NCI-H524 (cell line): ENCODE measurements at regions not wholly inside any gene's neighbourhood (a gene's known extent, or its start where the extent isn't known, plus 50 kb on each side); places are given as distances from the start of the nearest gene placed in this dataset.

Experiments used
- DNase-seq, 2 experiments: peaks; one replicate each; lab custom pipeline; 2025; lab: John Stamatoyannopoulos, UW

DNA sequence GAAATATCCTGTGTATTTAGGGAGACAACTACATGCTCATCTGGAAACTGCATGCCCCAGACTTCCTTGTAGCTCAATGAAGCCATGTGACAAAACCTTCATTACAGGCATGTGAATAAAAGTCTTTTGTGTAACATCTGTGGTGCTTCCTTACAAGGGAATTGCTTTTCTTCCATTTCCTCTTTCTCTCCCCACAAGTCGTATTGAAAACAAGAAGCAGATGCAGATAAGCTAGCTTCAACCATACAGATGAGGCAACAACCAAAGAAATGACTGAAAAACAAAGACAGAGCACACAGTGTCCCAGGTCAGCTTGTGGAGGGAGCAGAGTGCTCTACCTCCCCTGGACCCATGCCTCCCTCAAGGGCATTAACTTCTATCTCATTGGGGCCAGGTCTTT lies 115.8 kb upstream of the INPP4B start:
- DNase-seq, result no peak

DNA sequence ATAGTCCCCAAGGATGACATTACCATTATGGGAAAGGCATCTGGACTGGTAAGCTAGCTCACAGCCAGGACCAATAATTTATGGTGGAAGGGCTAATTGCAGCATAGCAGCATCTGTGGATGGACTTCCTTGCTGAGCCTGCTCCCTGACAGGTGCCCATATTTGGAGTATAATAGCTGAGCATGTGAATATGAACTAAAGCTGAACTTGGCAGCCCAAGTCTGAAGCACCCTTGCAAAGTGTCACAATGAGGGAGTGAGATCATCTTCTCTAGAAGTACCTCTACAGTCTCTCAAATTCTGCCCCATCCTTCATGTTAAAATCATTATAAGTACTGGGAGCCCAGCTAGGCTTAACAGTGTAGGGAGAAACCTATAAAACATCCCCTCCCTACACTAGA lies 128.2 kb upstream of the INPP4B start:
- DNase-seq, result no peak

DNA sequence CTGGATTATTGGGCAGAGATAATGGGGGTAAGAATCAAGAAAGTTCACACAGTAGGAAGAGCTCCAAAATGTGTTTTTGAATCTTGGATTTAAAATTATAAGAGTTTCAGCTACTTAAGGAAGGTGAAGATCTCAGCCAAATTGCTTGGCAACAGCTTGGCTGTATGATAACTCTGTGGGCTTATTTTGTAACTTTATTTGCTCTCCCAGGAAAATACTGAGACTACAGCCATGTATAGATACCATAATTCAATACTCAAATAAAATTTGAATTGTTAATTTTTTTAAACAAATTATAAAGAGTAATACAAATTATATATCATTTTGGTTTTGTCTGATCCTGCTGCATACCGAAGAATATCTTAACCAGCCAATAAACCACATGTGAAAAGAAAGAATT lies 129.5 kb upstream of the INPP4B start:
- no peak for DNase-seq

DNA sequence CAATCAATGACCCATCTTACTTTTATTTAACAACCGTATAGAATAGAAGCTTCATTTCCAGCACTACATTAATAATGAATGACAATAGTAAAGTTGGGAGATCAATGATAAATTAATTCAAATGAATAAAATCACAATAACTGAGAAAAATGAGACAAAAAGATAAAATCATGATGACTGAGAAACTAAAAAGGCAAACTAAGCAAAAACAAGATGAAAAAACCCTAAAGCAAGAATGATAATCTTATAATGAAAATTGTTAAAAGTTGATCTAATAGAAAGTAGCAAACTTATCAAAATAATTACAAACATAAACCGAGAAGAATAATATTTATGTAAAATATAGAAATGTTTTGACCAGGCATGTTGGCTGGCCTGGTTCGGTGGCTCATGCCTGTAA lies 130.4 kb upstream of the INPP4B start:
- no peak for DNase-seq

DNA sequence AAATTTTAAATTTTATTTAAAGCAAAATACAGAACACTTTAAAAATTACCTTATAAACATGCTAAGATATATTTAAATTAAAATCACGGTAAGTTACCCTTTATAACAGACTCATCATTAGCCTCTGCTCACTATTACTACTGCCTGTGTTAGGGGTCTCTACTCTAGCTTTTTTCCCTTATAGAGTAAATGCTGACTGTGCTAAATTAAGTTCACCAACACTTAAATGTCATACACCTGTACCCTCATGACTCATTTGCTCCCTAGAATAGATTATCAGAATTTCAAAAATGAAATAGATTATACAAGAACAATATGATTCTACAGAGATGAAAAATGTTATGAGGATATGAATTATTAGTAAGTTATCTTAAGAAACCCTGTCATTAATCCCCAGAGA lies 131.1 kb upstream of the INPP4B start:
- no peak for DNase-seq

DNA sequence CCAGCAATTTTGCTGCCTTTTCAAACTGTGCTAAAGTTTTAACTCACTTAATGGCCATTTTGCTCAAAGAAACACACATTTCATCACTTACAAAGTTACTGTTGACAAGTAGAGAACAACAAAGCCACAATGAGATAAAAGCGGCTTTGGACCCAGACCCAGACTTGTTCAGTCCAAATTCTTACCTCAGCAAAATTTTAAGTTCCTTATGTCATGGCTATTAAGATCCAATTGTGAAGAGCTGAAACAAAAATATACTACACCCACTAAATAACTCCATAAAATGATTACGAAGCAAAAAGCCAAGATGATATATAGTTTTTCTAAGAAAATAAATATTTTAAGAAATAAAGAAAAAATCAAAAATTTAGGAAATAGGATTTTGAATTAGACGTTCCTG lies 137.0 kb upstream of the INPP4B start:
- no peak for DNase-seq

DNA sequence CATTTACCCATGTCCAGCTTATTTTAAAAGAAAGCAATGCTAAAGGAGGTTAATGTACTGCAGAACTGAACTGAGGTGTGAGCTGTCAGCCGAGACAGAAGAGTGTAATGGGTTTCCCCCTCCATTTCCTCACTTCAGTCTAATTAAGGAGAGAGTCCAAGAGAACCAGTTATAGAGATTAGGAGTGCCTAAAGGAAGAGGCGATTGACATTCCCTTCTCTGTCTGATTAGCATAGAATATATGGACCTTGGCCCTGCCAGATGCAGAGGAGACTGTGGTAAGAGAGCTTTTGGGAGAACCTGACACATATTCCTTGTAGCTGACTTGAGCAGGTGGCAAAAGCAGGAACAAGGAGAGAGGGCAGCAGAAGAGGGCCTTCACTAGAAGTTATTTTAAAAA lies 137.5 kb upstream of the INPP4B start:
- DNase-seq, result no peak

DNA sequence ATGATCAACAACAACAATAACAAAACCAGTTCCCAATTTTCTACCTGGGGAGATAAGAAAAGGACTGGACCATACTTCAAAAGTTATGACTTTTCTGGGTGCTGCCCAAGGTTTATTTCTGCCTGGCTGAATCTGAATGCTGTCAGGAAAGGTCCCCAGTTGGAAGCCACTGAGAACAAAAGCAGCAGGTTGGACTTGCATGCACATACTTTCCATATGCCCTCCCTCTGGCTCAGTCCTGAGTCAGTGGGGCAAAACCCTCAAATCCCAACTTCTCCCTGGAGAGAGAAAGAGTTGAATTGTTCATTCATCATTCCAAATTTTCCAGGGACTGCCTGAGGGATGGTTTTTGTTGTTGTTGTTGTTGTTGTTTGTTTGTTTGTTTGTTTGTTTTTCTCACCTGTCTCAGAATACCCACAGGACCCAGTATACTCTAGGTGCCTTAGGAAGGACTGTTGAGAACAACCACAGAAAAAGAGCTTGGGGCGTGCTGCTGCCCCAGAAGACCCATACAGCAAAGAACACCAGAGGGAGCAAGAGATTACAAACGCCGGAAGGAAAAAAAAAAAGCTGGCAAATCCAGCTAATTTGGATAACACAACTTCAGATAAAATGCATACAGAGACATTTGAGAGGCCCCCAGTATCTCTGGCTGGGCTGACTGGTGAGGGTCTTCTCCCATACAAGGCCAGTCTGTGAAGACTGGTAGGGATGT lies 138.9 kb upstream of the INPP4B start:
- no peak for DNase-seq

DNA sequence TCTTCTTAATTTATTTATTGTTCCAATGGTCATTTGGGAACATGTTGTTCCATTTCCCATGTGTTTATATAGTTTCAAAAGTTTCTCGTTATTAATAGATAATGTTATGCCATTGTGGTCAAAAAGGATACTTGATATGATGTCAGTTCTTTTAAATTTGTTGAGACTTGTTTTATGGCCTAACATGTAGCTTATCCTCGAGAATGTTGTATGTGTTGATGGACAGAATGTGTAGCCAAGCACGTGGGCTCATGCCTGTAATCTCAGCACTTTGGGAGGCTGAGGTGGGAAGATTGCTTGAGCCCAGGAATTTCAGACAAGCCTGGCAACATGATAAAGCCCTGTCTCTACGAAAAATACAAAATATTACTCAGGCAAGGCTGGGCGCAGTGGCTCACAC lies 168.5 kb upstream of the USP38 start:
- no peak for DNase-seq

DNA sequence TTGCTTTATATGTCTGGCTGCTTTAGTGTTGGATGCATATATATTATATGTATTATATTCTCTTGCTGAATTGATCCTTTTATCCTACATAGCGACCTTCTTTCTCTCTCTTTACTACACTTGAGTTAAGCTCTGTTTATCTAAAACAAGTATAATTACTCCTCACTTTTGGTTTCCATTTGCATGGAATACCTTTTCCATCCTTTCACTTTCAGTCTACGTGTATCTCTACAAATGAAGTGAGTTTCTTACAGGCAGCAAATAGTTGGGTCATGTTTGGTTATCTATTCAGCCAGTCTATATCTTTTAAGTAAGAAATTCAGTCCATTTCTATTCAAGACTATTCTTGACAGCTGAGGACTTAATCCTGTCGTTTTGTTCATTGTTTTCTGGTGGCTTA lies 167.5 kb upstream of the USP38 start:
- no peak for DNase-seq

DNA sequence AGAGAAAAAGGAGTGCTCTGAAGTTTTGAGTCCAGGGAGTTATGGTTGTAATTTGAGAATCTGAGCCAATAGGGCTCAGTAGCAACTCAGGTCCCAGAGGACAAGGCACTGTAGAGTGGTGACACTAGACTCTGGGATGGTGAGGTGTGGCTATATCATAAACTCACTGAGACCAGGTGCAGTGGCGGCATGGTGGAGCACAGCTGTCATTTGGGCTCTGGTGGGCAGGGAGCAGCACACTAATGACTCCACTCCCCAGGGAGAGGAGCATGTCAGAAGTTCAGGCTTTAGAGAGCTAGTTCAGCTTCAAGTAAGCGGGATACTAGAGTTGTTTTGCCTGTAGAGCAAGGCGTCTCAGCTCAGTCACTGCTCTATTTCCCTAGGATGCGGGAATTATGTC lies 165.4 kb upstream of the USP38 start:
- DNase-seq, result no peak

DNA sequence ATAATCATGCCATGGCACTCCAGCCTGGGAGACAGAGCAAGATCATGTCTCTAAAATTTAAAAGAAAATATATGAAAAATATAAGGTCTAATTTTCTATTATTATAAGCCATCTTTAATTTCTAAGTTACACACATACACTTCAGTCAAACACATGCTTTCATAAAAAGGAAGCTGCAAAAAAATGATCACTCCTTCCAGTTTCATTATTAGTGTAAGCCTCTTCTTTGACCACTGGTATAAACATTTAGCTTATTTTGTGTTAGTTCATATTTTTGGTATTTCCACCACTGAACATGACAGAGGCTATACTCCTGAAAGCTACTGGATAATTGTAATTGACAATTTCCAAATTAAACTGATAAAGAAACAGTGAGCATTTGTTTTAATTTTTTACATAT lies 163.3 kb upstream of the USP38 start:
- DNase-seq, result no peak

DNA sequence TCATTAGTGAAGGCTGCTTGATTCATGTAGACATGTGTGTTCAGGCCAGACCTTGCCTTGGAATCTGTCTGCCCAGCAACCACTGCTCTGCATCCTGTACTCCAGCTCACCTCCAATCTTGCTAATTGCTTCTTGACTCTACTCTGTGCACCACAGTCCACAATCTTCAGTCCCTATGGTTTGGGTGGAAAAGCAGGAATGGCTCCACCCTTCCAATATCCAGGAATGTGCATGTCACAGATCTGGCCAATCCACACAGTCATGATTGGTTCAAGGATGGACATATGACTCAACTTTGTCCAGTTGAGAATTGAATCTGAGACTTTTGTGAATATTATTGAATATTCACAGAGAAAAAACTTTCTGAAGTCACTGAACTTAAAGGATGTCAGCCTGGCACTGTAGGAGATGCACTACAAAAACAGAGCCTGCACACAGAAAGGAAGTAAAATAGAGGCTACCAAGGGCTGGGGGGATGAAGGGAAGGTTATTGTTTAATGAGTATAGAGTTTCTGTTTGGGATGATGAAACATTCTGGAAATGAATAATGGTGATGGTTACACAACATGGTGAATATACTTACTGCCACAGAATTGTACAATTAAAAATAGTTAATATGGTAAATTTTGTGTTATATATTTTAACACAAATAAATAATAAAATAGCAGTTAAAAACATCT lies 161.3 kb upstream of the USP38 start:
- DNase-seq, result no peak

DNA sequence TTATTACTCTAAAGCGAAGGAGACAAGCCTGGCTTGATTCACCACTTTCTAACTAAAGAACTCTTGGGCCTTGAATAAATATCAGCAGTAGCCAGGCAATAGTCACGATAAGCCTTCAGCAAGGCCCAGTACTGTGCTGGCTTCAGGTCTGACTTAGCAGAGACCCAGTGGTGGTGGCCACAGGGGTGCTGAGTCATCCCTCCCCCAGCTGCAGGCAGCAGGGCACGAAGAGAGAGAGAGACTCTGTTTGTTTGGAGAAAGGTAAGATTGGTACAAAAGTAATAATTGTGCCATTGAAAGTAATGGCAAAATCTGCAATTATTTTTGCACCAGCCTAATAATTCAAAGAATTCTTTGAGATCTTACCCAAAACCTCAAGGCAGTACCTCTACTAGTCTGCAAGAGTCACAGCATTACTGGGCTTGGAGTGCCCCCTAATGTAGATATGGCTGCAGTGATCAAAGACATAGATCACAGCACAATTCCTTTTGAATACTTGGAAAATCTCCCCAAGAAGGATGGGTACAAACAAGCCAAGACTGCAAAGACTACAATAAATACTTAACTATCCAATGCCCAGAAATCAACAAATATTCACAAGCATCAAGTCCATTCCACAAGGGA lies 159.5 kb upstream of the USP38 start:
- DNase-seq, result peak in 1 of 2 experiments; percentile 3

DNA sequence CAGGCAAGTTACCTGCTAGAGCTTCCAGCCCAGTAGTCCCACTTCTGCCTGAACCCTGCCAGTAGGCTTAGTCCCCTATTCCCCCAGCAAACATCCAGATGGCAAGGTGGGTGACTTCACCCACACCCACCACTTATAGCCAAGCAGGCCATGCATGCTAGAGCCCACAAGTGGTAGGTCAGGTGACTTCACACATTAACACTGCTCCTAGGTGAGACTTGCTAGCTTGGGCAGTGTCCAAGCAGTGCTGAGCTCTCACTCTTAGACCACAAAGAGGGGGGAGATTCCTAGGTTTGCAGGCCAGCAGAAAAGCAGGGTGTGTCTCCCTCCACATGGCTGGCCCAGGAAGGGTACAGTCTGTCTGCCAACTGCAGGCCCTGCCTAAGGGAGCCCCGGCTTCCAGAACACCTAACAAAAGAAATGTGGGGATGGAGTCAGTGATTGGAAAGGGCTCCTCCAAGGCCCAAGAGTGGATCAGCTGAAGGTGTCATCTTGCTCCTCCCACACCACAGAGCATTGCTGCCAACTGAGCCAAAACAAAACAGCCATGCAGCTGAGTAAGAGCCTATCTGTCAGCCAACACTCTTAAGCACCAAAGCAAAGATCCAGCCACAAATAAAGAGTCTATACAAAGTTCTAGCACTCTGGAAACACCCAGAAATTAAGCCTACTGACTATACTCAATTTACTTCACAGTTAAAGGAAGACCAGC lies 158.1 kb upstream of the USP38 start:
- no peak for DNase-seq

DNA sequence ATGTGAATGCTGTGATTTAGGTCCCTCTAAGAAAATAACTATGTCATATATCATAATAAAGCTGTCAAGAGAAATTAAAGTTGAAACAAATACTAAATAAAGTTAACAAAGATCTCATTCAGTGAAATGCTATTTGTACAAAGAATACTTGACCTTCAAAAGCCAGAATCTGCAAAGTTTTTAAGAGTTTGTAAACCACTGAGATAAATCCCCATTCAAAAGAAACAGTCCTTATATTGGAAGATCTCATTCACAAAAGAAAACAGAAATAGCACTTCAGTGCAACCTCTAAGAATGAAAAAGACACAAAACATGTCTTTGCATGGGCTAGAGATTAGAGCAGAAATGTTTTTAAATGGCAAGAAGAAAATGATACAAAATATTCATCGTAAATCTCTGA lies 149.1 kb upstream of the USP38 start:
- no peak for DNase-seq

DNA sequence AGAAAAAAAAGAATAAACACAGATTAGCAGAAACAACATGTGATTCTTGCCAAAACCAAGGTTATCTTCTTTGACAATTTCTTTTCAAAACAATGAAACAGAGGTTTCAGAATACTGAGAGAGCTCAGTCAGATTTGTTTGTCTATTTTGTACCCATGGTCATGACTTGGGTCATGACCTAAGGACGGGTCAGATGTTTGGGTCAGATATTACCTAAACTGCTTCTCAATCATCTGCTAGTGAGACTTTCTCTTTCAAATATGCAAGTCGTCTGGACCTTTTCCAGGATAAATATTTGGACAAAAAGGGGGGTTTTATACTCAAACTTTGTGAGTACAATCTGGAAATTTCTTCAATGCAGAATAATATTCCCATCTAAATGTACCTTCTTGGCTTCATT lies 148.3 kb upstream of the USP38 start:
- no peak for DNase-seq

DNA sequence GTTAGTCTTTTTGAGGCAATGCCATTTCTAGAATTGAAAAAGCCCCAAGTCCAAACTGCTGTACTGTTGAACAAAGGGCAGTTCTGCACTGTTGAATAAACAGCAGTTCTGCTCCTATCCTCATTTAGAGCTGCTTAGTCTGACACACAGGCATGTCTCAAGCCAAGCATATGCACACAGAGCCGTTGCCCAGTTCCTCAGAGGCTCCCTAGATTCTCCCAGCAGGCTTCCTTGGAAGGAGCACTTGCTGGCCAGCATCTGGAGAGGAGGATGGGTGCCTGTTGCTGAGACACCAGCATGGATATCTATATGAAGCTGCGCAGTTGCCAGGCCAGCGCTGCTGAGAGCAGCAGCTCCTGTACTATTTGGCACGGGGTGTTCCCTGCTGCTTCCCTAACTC lies 138.3 kb upstream of the USP38 start:
- no peak for DNase-seq

DNA sequence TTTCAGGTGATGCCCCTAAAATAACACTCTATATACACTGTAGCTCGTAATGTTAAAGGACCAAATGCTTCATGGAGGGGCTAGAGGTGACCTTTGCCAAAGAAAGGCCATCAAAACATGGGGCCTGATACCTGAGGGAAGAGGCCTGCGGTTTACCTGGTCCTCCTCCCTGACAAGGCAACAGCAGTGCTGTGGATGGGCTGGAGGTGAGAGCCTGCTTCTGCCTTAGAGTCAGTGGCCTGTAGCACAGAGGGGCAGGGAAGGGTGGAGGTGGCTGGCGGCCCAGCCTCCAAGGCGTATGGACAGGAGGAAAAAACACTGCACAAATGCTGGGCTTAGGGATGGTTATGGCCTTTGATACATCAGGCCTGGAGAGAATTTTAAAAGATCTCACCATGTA lies 137.8 kb upstream of the USP38 start:
- no peak for DNase-seq

DNA sequence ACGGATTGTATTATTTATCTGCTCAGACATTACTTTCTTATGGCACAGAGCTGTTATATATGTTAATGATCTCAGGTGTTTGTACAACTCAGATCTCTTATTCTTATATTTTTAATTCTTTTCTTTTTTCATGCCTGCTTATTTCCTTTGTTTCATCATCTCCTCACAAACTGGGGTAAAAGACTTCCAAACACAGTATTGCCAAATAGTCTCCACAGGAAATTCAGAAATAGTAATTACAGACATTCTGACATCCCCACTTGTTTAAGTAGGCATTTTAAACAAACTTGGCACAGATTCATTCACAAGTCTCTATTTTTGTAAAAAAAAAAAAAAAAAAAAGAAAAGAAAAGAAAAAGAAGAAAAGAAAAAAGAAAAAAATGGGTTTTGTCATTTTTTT lies 129.7 kb upstream of the USP38 start:
- DNase-seq, result no peak

DNA sequence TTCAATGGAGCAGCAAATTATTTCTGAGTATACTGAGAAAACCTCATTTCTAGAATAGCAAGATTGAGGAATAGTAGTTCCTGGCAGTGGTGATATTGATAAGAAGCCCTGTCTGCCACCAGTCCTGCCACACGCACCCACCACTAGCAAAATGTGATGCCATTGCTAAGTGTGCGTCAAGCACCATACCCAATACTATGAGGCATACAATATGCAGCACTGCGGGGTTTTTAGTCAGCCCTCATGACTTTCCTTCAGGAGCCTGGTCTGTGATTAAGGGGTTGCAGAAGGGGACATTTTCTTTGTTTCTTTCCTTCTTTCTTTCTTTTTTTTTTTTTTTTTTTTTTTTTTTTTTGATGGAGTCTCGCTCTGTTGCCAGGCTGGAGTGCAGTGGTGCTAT lies 128.7 kb upstream of the USP38 start:
- no peak for DNase-seq

DNA sequence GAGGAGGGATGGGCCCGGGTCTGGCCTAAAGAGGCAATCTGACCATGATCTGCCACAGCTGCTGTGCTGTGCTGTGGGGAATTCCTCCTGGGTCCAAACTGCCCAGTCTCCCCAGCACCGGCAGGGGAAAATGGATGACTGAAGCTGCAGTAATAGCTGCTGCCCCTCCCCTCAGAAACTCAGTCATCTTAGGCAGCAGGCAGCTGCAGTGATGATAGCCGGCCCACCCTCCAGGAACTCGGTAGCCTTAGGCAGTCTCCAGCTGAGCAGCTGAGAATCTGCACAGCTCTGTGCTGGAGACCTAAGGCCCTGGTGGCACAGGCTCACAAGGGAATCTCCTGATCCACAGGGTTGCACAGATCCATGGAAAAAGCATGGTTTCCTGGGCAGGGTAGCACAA lies 113.4 kb upstream of the USP38 start:
- DNase-seq, result no peak

DNA sequence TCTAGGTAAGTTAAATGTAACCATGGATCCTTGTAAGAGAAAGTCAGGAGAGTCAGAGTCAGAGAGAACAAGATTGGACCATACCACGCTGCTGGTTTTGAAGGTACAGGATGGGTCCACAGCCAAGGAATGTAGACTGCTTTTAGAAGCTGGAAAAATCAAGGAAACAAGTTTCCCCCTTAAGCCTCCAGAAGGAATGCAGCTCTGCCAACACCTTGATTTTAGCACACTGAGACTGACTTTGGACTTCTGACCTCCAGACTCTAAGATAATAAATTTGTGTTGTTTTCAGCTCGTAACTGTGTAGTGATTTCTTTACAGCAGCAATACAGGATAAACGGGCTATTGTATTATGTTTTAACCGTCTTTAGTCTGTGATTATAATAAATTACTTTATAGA lies 108.0 kb upstream of the USP38 start:
- DNase-seq, result no peak
